ENCODE measurements at regions not wholly inside any gene's neighbourhood (a gene's known extent, or its start where the extent isn't known, plus 50 kb on each side); places are given as distances from the start of the nearest gene placed in this dataset.

DNA sequence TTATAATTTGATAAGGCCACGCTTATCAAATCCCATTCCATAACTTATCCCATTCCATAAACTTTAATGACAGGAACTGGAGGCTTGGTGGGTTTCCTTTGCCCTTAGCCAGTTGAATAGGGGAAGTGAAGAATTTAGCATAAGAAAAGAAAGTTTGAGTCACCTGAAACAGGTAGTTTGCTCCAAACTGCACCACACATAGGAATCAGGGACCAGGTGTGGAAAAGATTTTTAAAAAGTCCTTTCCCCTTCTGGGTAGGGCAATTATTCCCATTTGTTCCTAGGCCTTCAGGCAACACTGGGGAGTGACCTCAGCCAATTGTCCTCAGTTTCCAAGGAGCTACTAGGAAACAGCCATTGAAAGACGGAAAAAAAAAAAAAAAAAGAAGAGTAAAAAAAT is 525.7 kb upstream of the CNTN5 start:
- TF ChIP-seq, protein P1, sequence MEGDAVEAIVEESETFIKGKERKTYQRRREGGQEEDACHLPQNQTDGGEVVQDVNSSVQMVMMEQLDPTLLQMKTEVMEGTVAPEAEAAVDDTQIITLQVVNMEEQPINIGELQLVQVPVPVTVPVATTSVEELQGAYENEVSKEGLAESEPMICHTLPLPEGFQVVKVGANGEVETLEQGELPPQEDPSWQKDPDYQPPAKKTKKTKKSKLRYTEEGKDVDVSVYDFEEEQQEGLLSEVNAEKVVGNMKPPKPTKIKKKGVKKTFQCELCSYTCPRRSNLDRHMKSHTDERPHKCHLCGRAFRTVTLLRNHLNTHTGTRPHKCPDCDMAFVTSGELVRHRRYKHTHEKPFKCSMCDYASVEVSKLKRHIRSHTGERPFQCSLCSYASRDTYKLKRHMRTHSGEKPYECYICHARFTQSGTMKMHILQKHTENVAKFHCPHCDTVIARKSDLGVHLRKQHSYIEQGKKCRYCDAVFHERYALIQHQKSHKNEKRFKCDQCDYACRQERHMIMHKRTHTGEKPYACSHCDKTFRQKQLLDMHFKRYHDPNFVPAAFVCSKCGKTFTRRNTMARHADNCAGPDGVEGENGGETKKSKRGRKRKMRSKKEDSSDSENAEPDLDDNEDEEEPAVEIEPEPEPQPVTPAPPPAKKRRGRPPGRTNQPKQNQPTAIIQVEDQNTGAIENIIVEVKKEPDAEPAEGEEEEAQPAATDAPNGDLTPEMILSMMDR (IDR thresholded peaks at IDR 0.05; ENCODE audit: extremely low read depth in 1 of 2, insufficient read depth in 1 of 2, low read depth in 1 of 2, low read length in 2 of 2), result no peak
- TF ChIP-seq POLR2AphosphoS5 (IDR thresholded peaks at IDR 0.05; ENCODE audit: insufficient read depth, low read depth, low read length) (no peak), EZH2 (IDR thresholded peaks at IDR 0.05; ENCODE audit: borderline replicate concordance, low read depth, low read length, severe bottlenecking) (no peak), POLR2A (IDR thresholded peaks at IDR 0.05; ENCODE audit: low read depth, low read length) (no peak), FOS (IDR thresholded peaks at IDR 0.05; ENCODE audit: borderline replicate concordance, insufficient read depth, low read length) (no peak), JUN (IDR thresholded peaks at IDR 0.05; ENCODE audit: borderline replicate concordance, insufficient read depth, insufficient read length, low read depth) (no peak), GATA2 (IDR thresholded peaks at IDR 0.05; ENCODE audit: insufficient read depth, insufficient read length, low read depth, low read length) (no peak), MYC (IDR thresholded peaks at IDR 0.05; ENCODE audit: low read depth, low read length) (no peak)
- TF ChIP-seq, protein P2, sequence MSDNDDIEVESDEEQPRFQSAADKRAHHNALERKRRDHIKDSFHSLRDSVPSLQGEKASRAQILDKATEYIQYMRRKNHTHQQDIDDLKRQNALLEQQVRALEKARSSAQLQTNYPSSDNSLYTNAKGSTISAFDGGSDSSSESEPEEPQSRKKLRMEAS (IDR thresholded peaks at IDR 0.05; ENCODE audit: insufficient read depth, insufficient read length), result no peak

Data from endothelial cell of umbilical vein (primary cell).